Adrenal gland (tissue), 5 donors: ENCODE measurements at regions not wholly inside any gene's neighbourhood (a gene's known extent, or its start where the extent isn't known, plus 50 kb on each side); places are given as distances from the start of the nearest gene placed in this dataset.

Experiments used
- CTCF ChIP-seq, 6 experiments: fragments of 450-650 bp in 4 of 6; fragments of 200-600 bp in 2 of 6; sonication (generic) in 1 of 6; IDR thresholded peaks; 1 replicate in 5 of 6; 2 replicates in 1 of 6; pipeline versions ENCODE4 v1.5.1 to v1.8.0; 2016 to 2021; ENCODE audit warnings: antibody characterized with exemption in 6 of 6, mild to moderate bottlenecking in 2 of 6, moderate library complexity in 1 of 6
- POLR2A ChIP-seq, 2 donors: fragments of 450-650 bp; IDR thresholded peaks; one replicate each; pipeline ENCODE4 v1.6.1; 2017; ENCODE audit warnings: antibody characterized with exemption in 2 of 2, mild to moderate bottlenecking in 2 of 2, moderate library complexity in 1 of 2
- donor health status: DM: no; HTN: no; CAD: no.

DNA sequence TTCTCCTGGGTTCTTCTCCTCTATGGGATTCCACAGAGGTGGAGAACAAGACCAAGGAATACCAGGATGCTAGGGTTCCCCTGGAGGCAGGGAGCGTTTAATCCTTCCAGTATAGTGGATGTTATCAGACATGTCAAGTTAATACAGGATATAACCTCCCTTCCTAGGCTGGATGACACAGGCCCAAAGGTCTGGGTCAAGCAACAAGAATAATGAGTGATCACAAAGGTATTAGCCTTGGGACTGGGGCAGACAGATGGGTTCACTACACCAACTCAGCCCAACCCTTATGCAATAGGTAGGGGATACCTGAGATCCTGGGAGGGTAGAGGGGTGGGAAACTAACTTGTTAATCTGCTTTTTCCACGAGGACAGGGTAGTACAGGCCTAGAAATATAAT is 690.3 kb downstream of the HTR1B start:
- TF ChIP-seq POLR2A (IDR thresholded peaks at IDR 0.05) (no peak), CTCF (IDR thresholded peaks at IDR 0.05) (no peak)
